Loucy (cell line): ENCODE measurements at regions not wholly inside any gene's neighbourhood (a gene's known extent, or its start where the extent isn't known, plus 50 kb on each side); places are given as distances from the start of the nearest gene placed in this dataset.

Source experiments
- EZH2phosphoT487 ChIP-seq: fragments of 200-600 bp; IDR thresholded peaks from 2 replicates; pipeline ENCODE4 v1.6.1; 2018; ENCODE audit warnings: antibody characterized with exemption, mild to moderate bottlenecking, moderate library complexity, borderline replicate concordance
- TF ChIP-seq, protein P1 (sequence below): fragments of 200-600 bp; sonication (generic); conservative IDR thresholded peaks from 2 replicates; pipeline ENCODE4 v1.5.1; 2014; ENCODE audit warnings: mild to moderate bottlenecking, antibody characterized with exemption, low read length

DNA sequence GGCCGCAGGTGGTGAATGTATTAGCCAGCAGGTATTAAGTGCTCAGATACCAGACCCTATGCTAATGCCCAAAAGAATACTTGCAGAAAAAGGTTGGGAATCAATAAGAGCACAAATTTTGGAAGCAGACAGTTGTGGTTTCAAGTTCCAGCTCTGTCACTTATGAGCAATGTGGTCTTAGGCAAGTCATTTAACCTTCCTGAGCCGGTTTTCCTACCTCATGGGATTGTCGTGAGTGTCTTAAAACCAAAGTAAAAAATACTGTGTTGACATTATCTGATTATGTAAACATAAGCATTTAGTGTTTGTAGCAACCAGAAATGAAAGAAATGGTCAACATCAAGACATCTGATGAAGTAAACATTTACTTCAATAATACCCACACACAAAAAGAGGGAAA is 93.0 kb upstream of the CHST9 start:
- TF ChIP-seq, protein P1, sequence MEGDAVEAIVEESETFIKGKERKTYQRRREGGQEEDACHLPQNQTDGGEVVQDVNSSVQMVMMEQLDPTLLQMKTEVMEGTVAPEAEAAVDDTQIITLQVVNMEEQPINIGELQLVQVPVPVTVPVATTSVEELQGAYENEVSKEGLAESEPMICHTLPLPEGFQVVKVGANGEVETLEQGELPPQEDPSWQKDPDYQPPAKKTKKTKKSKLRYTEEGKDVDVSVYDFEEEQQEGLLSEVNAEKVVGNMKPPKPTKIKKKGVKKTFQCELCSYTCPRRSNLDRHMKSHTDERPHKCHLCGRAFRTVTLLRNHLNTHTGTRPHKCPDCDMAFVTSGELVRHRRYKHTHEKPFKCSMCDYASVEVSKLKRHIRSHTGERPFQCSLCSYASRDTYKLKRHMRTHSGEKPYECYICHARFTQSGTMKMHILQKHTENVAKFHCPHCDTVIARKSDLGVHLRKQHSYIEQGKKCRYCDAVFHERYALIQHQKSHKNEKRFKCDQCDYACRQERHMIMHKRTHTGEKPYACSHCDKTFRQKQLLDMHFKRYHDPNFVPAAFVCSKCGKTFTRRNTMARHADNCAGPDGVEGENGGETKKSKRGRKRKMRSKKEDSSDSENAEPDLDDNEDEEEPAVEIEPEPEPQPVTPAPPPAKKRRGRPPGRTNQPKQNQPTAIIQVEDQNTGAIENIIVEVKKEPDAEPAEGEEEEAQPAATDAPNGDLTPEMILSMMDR, result no peak
- no peak for TF ChIP-seq EZH2phosphoT487
